Fibroblast of villous mesenchyme (primary cell): ENCODE measurements at regions not wholly inside any gene's neighbourhood (a gene's known extent, or its start where the extent isn't known, plus 50 kb on each side); places are given as distances from the start of the nearest gene placed in this dataset.

Experiments used
- DNase-seq: peaks from one replicate; pipeline ENCODE4 v3.0.0-alpha.2; 2010; ENCODE audit warnings: low read depth
- H3K4me3 ChIP-seq: 2 replicates; pipeline ENCODE4 v1.5.1; 2011; ENCODE audit warnings: low read depth, mild to moderate bottlenecking, low read length
- CTCF ChIP-seq: IDR thresholded peaks from 2 replicates; pipeline ENCODE4 v1.5.1; 2012; ENCODE audit warnings: low read depth, mild to moderate bottlenecking, low read length; ENCODE audit not compliant: insufficient read depth

GRCh38 chr1:183726825-183727224, 73.7 kb upstream of the APOBEC4 start:
- no peak overlapping the region for H3K4me3 ChIP-seq
- no peak for DNase-seq
- TF ChIP-seq CTCF: no peak

GRCh38 chr1:183724350-183725042, 71.4 kb upstream of the APOBEC4 start:
- TF ChIP-seq CTCF: no peak
- H3K4me3 ChIP-seq: no peak overlapping the region
- DNase-seq: no peak

GRCh38 chr1:183723571-183723970, 70.5 kb upstream of the APOBEC4 start:
- TF ChIP-seq CTCF: no peak
- peak; percentile 43 for DNase-seq
- no peak overlapping the region for H3K4me3 ChIP-seq

GRCh38 chr1:183721041-183721440, 67.9 kb upstream of the APOBEC4 start:
- no peak overlapping the region for H3K4me3 ChIP-seq
- no peak for DNase-seq
- no peak for TF ChIP-seq CTCF

GRCh38 chr1:183720028-183720427, 66.9 kb upstream of the APOBEC4 start:
- peak; percentile 74 for DNase-seq
- no peak for TF ChIP-seq CTCF
- no peak overlapping the region for H3K4me3 ChIP-seq

- no peak for TF ChIP-seq CTCF
- no peak overlapping the region for H3K4me3 ChIP-seq
- no peak for DNase-seq
These were observed 66.2 kb upstream of the APOBEC4 start for GRCh38 chr1:183719289-183719688.

- no peak for DNase-seq
These were observed 63.2 kb upstream of the APOBEC4 start for GRCh38 chr1:183716286-183716685.

More at GRCh38 chr1:183716286-183716685, 63.2 kb upstream of the APOBEC4 start:
- no peak overlapping the region for H3K4me3 ChIP-seq
- TF ChIP-seq CTCF: no peak
